ENCODE measurements at regions not wholly inside any gene's neighbourhood (a gene's known extent, or its start where the extent isn't known, plus 50 kb on each side); places are given as distances from the start of the nearest gene placed in this dataset.
A peak's percentile ranks its signal among the peaks of the same experiment; 100 is the strongest.

DNA sequence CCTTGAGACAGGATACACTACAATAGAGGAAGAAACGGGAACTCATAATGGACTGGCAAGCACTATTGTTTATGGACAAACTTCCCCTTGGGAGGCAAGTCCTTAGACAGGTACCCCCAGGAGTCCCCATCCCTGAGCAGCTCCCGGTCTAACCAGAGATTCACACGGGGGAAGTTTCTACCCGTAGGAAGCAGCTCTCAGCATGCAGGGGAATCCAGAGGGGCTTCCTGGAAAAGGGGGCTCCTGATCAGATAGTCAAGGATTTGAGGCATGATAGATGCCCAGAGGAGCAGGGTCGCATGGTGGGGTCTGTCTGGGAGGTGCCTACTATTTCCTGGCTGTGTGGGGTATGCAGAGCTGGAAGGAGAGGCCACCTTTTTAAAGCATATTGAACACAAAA lies 282.4 kb upstream of the RTL1 start:
- Mint-ChIP-seq H3K9me3 (peaks cover 2% of the 10 kb centered on the region), H3K4me1 (peaks cover 38% of the 10 kb centered on the region), H3K27me3 (ENCODE audit: low read depth) (peaks cover 17% of the 10 kb centered on the region), H3K4me3 (no peak overlapping the region), H3K36me3 (ENCODE audit: low read depth) (no peaks in the 10 kb centered on the region), H3K27ac (peak overlapping the region in 2 of 3 experiments; percentile 8 to 19)
- TF ChIP-seq, protein P1, sequence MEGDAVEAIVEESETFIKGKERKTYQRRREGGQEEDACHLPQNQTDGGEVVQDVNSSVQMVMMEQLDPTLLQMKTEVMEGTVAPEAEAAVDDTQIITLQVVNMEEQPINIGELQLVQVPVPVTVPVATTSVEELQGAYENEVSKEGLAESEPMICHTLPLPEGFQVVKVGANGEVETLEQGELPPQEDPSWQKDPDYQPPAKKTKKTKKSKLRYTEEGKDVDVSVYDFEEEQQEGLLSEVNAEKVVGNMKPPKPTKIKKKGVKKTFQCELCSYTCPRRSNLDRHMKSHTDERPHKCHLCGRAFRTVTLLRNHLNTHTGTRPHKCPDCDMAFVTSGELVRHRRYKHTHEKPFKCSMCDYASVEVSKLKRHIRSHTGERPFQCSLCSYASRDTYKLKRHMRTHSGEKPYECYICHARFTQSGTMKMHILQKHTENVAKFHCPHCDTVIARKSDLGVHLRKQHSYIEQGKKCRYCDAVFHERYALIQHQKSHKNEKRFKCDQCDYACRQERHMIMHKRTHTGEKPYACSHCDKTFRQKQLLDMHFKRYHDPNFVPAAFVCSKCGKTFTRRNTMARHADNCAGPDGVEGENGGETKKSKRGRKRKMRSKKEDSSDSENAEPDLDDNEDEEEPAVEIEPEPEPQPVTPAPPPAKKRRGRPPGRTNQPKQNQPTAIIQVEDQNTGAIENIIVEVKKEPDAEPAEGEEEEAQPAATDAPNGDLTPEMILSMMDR (IDR thresholded peaks at IDR 0.05; ENCODE audit: unreplicated experiment in 3 of 3), result no peak

DNA sequence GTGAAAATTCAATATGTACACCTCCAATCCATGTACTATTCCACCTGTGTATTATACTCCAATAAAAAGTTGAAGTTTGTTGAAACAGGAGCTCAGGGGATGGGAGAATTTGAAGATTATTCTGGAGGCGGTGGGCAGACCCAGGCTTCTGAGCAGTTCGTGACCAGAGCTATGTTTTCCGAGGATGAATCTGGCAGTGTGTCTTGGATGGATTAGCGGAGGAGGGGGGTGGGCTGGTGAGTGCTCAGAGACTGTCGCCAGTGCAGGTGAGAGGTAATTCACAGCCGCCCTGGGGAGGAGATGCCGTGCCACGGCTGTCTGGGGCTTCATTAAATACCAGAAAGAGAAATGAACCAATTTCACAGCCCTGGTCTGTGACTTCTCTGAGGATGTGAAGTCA lies 283.0 kb upstream of the RTL1 start:
- TF ChIP-seq, protein P1 (IDR thresholded peaks at IDR 0.05; ENCODE audit: unreplicated experiment in 3 of 3), result no peak
- Mint-ChIP-seq H3K4me3 (no peak overlapping the region), H3K27ac (peak overlapping the region in 2 of 3 experiments; percentile 5 to 19)

DNA sequence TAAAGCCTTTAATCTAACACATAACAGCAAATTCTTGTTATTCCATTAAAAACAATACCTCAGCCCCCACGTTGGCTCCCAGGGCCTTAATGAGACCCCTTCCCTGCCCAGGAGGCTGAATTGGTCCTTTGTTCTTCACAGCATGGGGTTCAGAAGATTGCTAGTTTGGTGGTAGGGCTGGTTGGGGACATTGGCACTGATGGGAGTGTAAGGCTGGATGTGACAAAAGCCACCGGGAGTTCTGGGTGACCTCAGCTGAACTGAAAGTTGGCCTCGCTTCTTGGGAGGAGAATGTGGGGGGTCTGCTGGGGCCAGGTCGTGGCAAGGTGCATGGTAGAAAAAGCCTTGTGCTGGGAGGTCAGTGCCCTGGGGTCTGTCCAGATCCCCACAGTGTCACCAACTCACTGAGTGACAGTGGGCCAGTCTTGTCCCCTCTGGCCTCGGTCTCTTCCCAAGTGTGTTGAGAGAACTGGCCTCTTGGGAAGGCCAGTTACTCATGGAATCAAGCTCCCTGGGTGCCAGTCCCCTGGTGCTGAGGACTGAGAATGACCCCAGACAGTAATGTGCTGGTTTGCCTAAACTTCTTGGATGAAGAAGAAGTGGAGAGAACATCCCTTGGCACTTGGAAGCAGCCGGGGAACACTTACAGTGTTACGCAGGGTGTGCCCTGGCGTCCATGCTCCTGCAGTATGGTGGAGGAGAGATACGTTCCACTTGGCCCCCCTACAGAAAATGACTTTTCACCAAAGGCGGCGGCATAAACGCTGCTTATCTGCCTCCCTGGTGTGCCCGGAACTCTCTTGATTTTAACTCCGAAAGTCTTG lies 283.7 kb upstream of the RTL1 start:
- no peaks in the 10 kb centered on the region for H3K9me3 Mint-ChIP-seq
- peak overlapping the region in 2 of 3 experiments; percentile 5 to 19 for H3K27ac Mint-ChIP-seq
- H3K27me3 Mint-ChIP-seq (ENCODE audit: low read depth), result peaks cover 17% of the 10 kb centered on the region
- peaks cover 40% of the 10 kb centered on the region for H3K4me1 Mint-ChIP-seq
- TF ChIP-seq, protein P1 (IDR thresholded peaks at IDR 0.05; ENCODE audit: unreplicated experiment in 3 of 3), result no peak
- H3K36me3 Mint-ChIP-seq (ENCODE audit: low read depth), result no peaks in the 10 kb centered on the region
- no peak overlapping the region for H3K4me3 Mint-ChIP-seq

More for the DNA sequence above, 283.0 kb upstream of the RTL1 start:
- H3K36me3 Mint-ChIP-seq (ENCODE audit: low read depth), result no peaks in the 10 kb centered on the region
- H3K27me3 Mint-ChIP-seq (ENCODE audit: low read depth), result peaks cover 17% of the 10 kb centered on the region
- H3K4me1 Mint-ChIP-seq, result peaks cover 40% of the 10 kb centered on the region
- H3K9me3 Mint-ChIP-seq, result no peaks in the 10 kb centered on the region

DNA sequence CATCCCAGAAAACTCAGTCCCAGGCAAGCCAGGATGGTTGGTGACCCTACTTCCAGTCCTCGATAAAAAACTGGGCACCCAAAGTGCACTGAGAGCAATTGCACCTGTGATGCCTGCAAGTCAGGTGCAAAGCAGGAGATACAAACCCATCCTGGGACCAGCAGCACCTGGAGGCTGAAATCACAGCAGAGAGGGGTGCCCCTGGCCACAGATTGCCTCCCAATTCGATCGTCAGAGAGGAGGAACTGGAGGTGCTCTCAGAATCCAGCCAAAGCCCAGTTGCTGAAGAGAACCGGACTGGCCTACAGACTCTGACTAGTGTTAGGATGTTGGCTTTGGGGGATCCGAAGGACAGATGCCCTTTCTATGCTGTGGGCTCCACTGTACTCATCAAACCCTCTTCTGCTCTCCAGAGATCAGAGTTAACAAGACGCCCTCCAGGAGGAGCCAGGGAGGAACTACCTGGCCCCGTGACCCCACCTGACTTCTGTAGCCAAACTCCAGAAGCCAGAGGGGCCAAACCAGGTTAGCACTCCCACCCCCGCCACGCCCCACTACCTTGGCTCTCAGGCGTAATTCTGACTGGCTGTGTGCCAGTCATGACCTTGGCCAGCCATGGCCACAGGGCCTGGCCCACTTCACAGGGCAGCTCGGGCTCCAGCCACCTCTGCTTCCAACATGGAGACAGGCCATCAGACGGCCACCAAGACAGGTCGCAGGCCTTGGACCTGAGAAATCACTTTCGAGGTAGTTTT lies 284.5 kb upstream of the RTL1 start:
- no peak overlapping the region for H3K4me3 Mint-ChIP-seq
- no peak overlapping the region for H3K27ac Mint-ChIP-seq

DNA sequence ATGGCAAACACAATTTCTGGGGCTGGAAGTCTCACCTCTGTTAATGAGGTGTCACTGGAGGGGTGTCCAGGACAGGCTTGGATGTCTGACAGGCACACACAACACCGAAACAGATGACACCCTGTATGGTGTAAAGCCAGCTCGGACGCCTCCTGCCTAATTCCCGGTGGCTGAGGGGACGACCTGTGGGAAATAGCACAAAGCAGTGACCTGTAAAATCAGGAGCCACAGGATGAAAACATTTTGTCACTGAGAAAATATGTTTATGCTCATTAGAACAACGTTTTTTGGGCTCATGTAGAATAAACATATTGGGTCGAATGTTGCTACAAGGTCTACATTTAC lies 285.0 kb upstream of the RTL1 start:
- Mint-ChIP-seq H3K9me3 (no peaks in the 10 kb centered on the region), H3K4me1 (peaks cover 46% of the 10 kb centered on the region), H3K27ac (no peak overlapping the region), H3K36me3 (ENCODE audit: low read depth) (no peaks in the 10 kb centered on the region), H3K27me3 (ENCODE audit: low read depth) (peaks cover 22% of the 10 kb centered on the region), H3K4me3 (no peak overlapping the region)
- TF ChIP-seq, protein P1 (IDR thresholded peaks at IDR 0.05; ENCODE audit: unreplicated experiment in 3 of 3), result no peak

More for the DNA sequence above, 284.5 kb upstream of the RTL1 start:
- peaks cover 44% of the 10 kb centered on the region for H3K4me1 Mint-ChIP-seq
- TF ChIP-seq, protein P1 (IDR thresholded peaks at IDR 0.05; ENCODE audit: unreplicated experiment in 3 of 3), result no peak
- H3K27me3 Mint-ChIP-seq (ENCODE audit: low read depth), result peaks cover 20% of the 10 kb centered on the region
- no peaks in the 10 kb centered on the region for H3K9me3 Mint-ChIP-seq
- H3K36me3 Mint-ChIP-seq (ENCODE audit: low read depth), result no peaks in the 10 kb centered on the region

All from nephron (organoid).